Right renal cortex interstitium (tissue), 3 donors: ENCODE measurements at regions not wholly inside any gene's neighbourhood (a gene's known extent, or its start where the extent isn't known, plus 50 kb on each side); places are given as distances from the start of the nearest gene placed in this dataset.

ENCODE experiments used
- DNase-seq, 3 donors: peaks; one replicate each; pipeline ENCODE4 v3.0.0-alpha.2; 2013; ENCODE audit warnings: low read depth in 3 of 3, low spot score in 2 of 3

GRCh38 chr10:78927257-78927995, 141.3 kb upstream of the ZMIZ1 start:
- DNase-seq, result no peak

- DNase-seq, result no peak
Observed at GRCh38 chr10:78928330-78928729, 140.4 kb upstream of the ZMIZ1 start.

- DNase-seq, result no peak
Observed at GRCh38 chr10:78929541-78929940, 139.2 kb upstream of the ZMIZ1 start.

GRCh38 chr10:78931321-78932053, 137.3 kb upstream of the ZMIZ1 start:
- DNase-seq, result no peak

GRCh38 chr10:78932054-78932386, 136.7 kb upstream of the ZMIZ1 start:
- no peak for DNase-seq

GRCh38 chr10:78932861-78933260, 135.9 kb upstream of the ZMIZ1 start:
- DNase-seq, result no peak

- DNase-seq, result no peak
Observed at GRCh38 chr10:78933828-78934531, 134.8 kb upstream of the ZMIZ1 start.

- no peak for DNase-seq
Observed at GRCh38 chr10:78934532-78934898, 134.3 kb upstream of the ZMIZ1 start.

GRCh38 chr10:78934994-78935602, 133.7 kb upstream of the ZMIZ1 start:
- no peak for DNase-seq

- DNase-seq, result no peak
Observed at GRCh38 chr10:78935697-78936407, 132.9 kb upstream of the ZMIZ1 start.

GRCh38 chr10:78936412-78937342, 132.1 kb upstream of the ZMIZ1 start:
- DNase-seq, result no peak

- no peak for DNase-seq
Observed at GRCh38 chr10:78937393-78937792, 131.4 kb upstream of the ZMIZ1 start.

- DNase-seq, result no peak
Observed at GRCh38 chr10:78937800-78938694, 130.7 kb upstream of the ZMIZ1 start.

- DNase-seq, result no peak
Observed at GRCh38 chr10:78938695-78939672, 129.8 kb upstream of the ZMIZ1 start.

GRCh38 chr10:78942091-78942501, 126.7 kb upstream of the ZMIZ1 start:
- DNase-seq, result no peak

- DNase-seq, result peak; percentile 65
Observed at GRCh38 chr10:78944723-78945312, 123.9 kb upstream of the ZMIZ1 start.

- DNase-seq, result no peak
Observed at GRCh38 chr10:78945838-78946237, 122.9 kb upstream of the ZMIZ1 start.
